ENCODE measurements at regions not wholly inside any gene's neighbourhood (a gene's known extent, or its start where the extent isn't known, plus 50 kb on each side); places are given as distances from the start of the nearest gene placed in this dataset.

DNA sequence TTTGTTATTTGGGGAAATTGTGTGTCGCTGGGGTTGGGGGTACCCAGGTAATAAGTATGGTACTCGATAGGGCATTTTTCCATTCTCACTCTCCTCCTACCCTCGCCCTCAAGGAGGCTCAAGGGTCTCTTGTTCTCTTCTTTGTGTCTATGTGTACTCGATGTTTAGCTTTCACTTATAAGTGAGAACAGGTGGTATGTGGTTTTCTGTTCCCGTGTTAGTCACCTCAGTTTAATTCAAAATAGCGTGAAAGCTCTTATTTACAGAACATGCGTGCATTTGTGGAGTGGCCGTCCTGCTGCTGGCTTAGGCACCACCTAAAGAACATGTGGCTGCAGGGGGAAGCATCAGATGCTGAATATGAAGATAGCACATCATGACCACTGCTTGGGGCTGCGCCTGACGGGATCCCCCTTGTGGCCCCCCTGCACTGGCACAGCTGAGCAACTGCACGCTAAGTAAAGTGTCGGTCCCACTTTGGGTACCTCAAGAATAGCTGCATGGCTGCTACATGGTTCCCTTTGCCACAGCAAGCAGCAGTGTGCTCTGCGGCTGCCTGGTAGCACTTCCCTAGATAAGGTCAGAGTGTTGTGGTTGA lies 569.0 kb downstream of the DCDC2C start:
- TF ChIP-seq POLR2AphosphoS5 (IDR thresholded peaks at IDR 0.05; ENCODE audit: borderline replicate concordance, low read depth, low read length) (no peak), EZH2 (IDR thresholded peaks at IDR 0.05) (no peak)
